ENCODE measurements at regions not wholly inside any gene's neighbourhood (a gene's known extent, or its start where the extent isn't known, plus 50 kb on each side); places are given as distances from the start of the nearest gene placed in this dataset.

GRCh38 chr11:10938231-10938630 is 80.4 kb upstream of the ZBED5 start:
- TF ChIP-seq CTCF (conservative IDR thresholded peaks at IDR 0.05; ENCODE audit: low read length) = no peak
- TF ChIP-seq EZH2phosphoT487 (IDR thresholded peaks at IDR 0.05; ENCODE audit: borderline replicate concordance, low read depth, low read length) = no peak

Data from OCI-LY7 (cell line).